ENCODE measurements at regions not wholly inside any gene's neighbourhood (a gene's known extent, or its start where the extent isn't known, plus 50 kb on each side); places are given as distances from the start of the nearest gene placed in this dataset.

- TF ChIP-seq CTCF (conservative IDR thresholded peaks at IDR 0.05 in 1 of 2, IDR thresholded peaks at IDR 0.05 in 1 of 2; ENCODE audit: low read depth in 1 of 2, low read length in 2 of 2) (no peak), EZH2 (IDR thresholded peaks at IDR 0.05; ENCODE audit: low read length, missing control alignments) (no peak)
These were observed 138.2 kb downstream of the RPS24 start for GRCh38 chr10:78171633-78172400.
